ENCODE measurements at regions not wholly inside any gene's neighbourhood (a gene's known extent, or its start where the extent isn't known, plus 50 kb on each side); places are given as distances from the start of the nearest gene placed in this dataset.

- no peak for DNase-seq (ENCODE audit: low read depth, low spot score)
Measured at GRCh38 chr2:144333143-144333555, 186.8 kb downstream of the ZEB2 start.

GRCh38 chr2:144332356-144333142 lies 187.4 kb downstream of the ZEB2 start:
- no peak for DNase-seq (ENCODE audit: low read depth, low spot score)

DNA sequence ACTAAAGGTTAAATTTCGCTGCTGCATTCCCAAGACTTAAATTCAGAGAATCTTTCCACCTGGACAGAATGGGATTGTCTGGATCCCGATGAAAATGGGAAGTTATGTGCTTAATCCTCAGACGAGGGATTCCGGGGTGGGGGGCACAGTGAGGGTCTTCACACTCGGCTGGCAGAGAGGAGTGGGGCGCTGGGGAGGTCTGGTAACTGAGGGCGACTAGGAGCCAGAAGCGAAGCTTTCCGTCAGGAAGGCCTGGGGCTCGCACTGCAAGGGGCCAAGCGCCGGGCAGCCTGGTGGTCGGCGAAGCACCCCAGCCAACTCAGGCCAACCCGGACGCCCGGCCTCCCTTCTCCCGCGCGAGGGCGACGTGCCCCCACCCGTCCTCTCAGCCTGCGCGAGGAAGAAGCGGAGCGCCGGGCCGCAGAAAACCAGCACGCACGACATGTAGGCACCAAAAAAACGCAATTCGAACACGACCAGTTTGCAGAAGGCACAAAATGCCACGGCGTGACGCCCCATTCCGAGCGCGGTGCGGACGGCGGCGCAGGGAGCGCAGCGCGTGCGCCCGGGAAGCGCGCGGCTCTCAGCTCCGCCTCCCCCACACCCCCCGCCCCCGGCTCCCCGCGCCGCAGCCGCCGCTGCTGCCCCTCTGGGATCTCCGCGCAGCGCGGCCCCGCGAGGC lies 188.1 kb downstream of the ZEB2 start:
- no peak for DNase-seq (ENCODE audit: low read depth, low spot score)

DNA sequence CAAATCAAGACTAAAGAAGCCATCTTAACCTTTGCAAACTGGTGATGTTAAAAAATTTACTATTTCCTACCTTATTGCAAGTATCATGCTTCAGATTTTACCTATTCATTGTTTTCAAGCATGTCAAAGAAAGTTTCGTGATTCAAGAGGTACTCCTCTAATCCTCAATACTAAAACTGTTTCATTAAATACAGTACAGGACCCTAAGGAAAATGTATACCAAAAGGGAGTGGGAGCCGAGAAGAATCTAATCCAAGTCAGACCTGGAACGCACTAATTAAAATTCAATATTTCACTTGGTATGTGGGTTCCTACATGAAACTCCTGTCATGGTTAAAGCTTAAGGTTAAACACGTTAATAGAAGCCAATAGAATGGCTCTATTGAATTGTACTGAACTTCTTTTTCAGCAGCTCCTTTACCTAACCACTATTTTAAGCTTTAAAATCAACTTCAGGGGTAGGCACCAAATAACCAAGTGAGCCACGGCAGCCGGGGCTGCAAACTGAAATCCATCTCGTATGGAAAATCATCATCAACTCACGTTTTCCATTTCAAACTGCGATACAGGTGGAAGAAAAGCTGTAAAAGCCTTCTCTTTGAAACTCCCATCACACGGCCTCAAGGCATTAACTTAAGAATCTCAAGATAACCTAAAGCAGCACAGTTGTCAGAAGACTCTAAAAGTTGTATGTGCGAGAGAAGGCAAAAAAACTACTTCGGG lies 188.8 kb downstream of the ZEB2 start:
- no peak for DNase-seq (ENCODE audit: low read depth, low spot score)

DNA sequence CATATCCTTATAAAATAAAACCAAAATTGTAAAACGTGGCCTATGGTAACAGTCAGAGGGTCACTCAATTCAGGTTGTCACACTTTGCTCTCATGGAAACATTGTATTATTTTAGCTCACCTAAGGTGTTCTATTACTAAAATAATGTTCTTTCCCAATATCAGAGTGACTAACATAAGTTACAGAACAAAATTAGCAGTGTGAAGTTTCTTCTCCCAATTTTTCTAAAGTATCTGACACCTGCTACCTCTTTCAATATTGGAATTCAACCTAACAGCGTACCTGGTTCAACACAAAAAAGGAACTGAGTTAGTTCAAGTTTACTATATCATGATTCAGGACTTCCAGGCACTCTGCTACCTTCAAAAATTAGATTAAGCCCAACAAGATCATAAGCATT lies 190.4 kb downstream of the ZEB2 start:
- DNase-seq (ENCODE audit: low read depth, low spot score) = no peak

- no peak for DNase-seq (ENCODE audit: low read depth, low spot score)
Measured at GRCh38 chr2:144328938-144329337, 191.0 kb downstream of the ZEB2 start.

GRCh38 chr2:144326825-144327224 lies 193.1 kb downstream of the ZEB2 start:
- no peak for DNase-seq (ENCODE audit: low read depth, low spot score)

DNA sequence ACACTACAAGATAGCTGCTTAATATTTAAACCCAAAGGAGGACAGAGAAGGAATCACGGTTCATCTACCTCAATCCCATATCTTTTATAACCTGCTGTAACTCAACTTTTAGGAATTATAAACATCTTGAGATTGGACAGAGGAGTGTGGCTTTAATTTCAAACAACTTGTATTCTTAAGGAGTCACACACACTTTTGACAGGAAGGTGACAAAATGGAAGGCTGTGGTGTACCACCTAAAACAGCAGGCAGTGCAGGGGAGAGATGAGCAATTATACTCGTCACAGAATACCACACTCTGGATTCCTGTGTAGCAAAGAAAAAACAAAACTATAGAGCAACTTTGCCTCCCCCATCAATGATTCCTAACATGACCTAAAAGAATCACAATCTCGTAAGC lies 194.8 kb downstream of the ZEB2 start:
- DNase-seq (ENCODE audit: low read depth, low spot score) = no peak

DNA sequence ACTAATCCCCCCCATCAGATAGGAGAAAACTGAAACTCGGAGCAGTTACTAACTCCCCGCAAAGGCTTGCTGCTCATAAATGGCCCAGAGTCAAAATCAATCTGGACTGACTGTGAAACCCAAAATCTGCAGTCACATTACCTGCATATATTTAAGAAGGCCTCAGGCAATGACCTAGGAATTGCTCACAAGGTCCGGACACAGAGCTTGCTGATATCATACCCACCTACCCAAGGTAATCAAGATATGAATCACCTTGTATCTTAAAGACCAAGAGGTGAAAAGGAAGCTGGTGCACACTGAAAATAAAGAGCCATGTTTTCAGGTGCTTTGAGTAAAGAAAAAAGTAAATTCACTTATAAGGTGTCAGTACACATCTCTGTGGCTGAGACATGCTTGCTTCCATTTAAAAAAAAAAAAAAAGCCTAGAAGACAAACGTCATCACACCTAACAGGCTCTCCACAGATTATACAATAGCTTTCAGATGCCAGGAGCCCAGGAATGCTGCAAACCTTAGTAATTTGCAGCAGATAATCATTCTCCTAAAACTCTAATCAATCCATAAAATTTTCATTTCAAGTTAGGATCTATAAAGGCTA lies 195.4 kb downstream of the ZEB2 start:
- no peak for DNase-seq (ENCODE audit: low read depth, low spot score)

- DNase-seq (ENCODE audit: low read depth, low spot score) = no peak
Measured at GRCh38 chr2:144323946-144324345, 196.0 kb downstream of the ZEB2 start.

GRCh38 chr2:144322379-144322778 lies 197.5 kb downstream of the ZEB2 start:
- no peak for DNase-seq (ENCODE audit: low read depth, low spot score)

DNA sequence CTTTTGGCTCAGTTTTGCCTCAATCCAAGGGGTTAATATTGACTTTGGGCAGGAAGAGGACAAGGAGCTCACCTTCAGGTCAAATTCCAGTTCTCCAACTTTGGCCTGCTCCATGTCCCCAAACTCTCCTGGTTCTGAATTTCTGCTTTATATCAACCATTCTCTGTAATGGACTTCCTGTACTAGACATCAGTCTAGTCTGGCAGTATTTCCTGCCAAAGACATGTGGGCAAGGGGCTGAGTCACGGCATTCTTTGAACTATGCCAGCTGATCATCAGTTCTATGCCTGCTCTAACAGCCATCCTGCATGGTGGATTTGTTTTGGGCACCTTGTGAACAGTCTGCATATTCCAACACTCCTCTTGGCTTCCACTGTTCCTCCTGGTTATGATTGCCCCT lies 199.4 kb downstream of the ZEB2 start:
- no peak for DNase-seq (ENCODE audit: low read depth, low spot score)

- no peak for DNase-seq (ENCODE audit: low read depth, low spot score)
Measured at GRCh38 chr2:144317071-144317738, 202.7 kb downstream of the ZEB2 start.

- DNase-seq (ENCODE audit: low read depth, low spot score) = no peak
Measured at GRCh38 chr2:144310889-144311608, 208.9 kb downstream of the ZEB2 start.

DNA sequence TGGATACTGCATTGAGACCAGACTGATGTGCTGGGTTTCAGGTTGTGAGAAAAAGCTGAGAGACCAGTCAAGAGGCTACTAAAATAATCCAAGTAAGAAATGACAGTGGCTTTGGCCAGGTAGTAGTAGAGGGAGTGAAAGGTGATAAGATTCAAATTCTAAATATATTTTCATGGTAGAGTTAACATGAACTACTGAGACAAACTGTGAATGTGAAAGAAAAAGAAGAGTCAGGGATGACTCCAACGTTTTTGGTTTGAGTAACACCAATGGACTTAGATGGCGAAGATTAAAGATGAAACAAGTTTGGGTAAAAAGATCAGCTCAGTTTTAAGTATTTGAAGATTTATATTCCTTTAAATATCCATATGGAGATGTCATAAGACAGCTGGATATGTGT lies 209.4 kb downstream of the ZEB2 start:
- DNase-seq (ENCODE audit: low read depth, low spot score) = no peak

DNA sequence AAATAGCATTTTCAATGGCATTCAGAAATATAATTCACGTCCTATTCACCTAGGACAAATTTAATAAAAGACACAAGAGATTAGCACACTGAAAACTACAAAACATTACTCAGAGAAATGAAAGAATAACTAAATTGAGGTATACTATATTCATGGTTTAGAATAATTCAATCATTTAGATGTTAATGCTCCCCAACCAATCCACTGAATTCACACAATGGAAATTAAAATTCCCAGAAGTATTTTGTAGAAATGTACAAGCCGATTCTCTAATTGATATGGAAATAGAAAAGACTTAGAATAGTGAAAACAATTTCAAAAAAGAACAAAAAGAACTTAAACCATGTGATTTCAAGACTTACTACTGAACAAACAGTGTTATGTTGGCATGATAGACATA lies 212.2 kb downstream of the ZEB2 start:
- DNase-seq (ENCODE audit: low read depth, low spot score) = no peak

DNA sequence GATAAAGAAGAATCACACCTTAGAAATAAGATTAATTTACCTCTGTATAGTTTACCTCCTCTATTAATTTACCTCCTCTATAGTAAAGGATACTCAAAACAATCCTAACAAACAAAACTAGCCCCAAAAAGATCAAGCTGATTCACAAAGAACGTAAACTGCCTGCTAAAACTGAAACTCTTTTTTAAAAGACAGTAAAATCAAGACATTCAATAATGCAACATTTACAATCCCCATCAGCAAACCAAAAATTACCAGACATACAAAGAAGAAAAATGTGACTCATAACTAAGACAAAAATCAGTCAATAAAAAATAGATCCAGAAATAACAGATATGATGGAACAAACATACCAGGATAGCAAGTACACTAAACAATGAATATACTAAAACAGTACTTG lies 215.7 kb downstream of the ZEB2 start:
- no peak for DNase-seq (ENCODE audit: low read depth, low spot score)

DNA sequence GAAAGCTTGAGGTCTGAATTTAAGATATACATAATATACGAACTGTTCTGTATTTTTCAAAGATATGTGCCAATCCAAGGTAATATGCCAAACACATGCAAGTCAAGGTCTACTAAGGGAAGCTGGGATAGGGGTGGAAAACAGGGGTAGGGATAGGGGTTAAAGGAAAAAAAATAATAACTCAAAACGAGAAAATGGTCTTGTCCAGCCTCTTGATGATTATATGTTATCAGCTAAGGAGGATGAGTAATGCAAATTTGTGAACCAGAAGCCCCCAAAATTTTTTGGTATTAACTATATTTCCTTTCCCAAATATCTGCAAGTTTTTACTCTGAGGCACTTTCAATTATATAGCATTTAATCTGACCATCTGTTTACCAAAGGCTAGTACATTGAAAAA lies 219.3 kb downstream of the ZEB2 start:
- no peak for DNase-seq (ENCODE audit: low read depth, low spot score)

DNA sequence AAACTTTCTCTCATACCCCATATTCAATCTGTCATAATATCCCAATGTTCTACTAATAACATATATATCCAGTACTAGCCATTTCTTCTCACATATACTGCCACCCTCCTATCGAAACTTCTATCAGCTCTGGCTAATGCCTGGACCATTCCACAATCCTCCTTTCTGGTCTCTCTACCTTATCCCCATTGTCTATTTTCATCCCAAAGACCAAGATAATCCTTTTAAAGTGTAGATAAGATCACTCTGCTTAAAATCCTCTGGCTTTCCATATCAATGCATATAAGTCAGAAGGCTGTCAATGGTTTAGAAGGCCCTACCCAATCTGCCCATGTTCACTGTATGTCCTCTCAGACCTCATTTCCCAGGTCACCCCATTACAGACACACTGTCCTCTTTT lies 229.6 kb downstream of the ZEB2 start:
- no peak for DNase-seq (ENCODE audit: low read depth, low spot score)

- DNase-seq (ENCODE audit: low read depth, low spot score) = no peak
Measured at GRCh38 chr2:144288438-144288837, 231.5 kb downstream of the ZEB2 start.

DNA sequence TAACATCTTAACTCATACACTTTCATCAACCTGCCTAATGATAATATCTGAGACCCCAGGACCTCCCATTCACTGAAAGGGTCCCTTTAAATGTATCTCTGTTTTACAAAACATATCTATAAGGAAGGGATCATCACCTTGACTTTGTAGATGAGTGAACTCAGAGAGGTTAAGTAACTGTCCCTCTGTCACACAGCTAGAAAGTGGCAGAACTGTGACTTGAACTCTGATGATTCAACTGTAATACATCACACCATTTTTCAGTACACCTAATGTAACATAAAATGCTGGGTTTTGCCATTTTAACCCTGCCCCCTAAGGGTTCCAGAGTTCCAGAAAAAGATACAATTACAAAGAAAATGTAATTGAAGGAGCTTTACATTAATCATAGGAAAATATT lies 234.6 kb downstream of the ZEB2 start:
- DNase-seq (ENCODE audit: low read depth, low spot score) = no peak

Measured in iPS DF 19.7 (cell line).